H1 (cell line): ENCODE measurements at regions not wholly inside any gene's neighbourhood (a gene's known extent, or its start where the extent isn't known, plus 50 kb on each side); places are given as distances from the start of the nearest gene placed in this dataset.

ENCODE experiments used
- CTCF ChIA-PET: fragments of 300-600 bp; sonication (Branson Sonifier 250); formaldehyde crosslinking; loops from one replicate; lab custom pipeline; 2021; ENCODE audit not compliant: partially characterized antibody; lab: Charles Lee
- POLR2A ChIA-PET: fragments of 300-600 bp; sonication (Branson Sonifier 250); formaldehyde crosslinking; loops from one replicate; lab custom pipeline; 2021; ENCODE audit warnings: inconsistent platforms; ENCODE audit not compliant: partially characterized antibody; lab: Charles Lee
- DNase-seq, 2 experiments: peaks; one replicate each; pipeline versions ENCODE4 v3.0.0 to v3.0.0-alpha.2; 2010 to 2022; ENCODE audit warnings: low spot score in 2 of 2, low read depth in 1 of 2, mixed read lengths in 1 of 2
- FAIRE-seq: peaks from 2 replicates; lab custom pipeline; 2011; peaks lifted over from hg19 to GRCh38; lab: Jason Lieb, UNC
- H2AFZ ChIP-seq: 2 replicates; pipeline ENCODE4 v1.8.1; 2012; ENCODE audit warnings: low read length, inconsistent platforms
- H2AK5ac ChIP-seq: 2 replicates; pipeline ENCODE4 v1.6.1; 2013; ENCODE audit warnings: low read depth, low read length
- H2BK120ac ChIP-seq: replicated peaks from 2 replicates; pipeline ENCODE3; 2013; ENCODE audit warnings: low read depth, low read length, inconsistent platforms
- H2BK12ac ChIP-seq: 2 replicates; pipeline ENCODE4 v1.6.1; 2013; ENCODE audit warnings: low read depth, low read length
- H2BK15ac ChIP-seq: 2 replicates; pipeline ENCODE4 v1.6.1; 2013; ENCODE audit warnings: low read length
- H2BK20ac ChIP-seq: 2 replicates; pipeline ENCODE4 v1.6.1; 2013; ENCODE audit warnings: low read length
- H2BK5ac ChIP-seq: 2 replicates; pipeline ENCODE4 v1.6.1; 2013; ENCODE audit warnings: low read depth, low read length
- H3K14ac ChIP-seq: 2 replicates; pipeline ENCODE4 v1.6.1; 2013; ENCODE audit warnings: inconsistent platforms; ENCODE audit not compliant: insufficient read length
- H3K18ac ChIP-seq: 2 replicates; pipeline ENCODE4 v1.6.1; 2013; ENCODE audit warnings: low read length; ENCODE audit errors: extremely low read depth
- H3K23ac ChIP-seq: 2 replicates; pipeline ENCODE4 v1.6.1; 2013; ENCODE audit warnings: inconsistent platforms; ENCODE audit not compliant: insufficient read length
- H3K23me2 ChIP-seq: 2 replicates; pipeline ENCODE4 v1.6.1; 2013; ENCODE audit warnings: low read depth, low read length
- H3K27ac ChIP-seq: 2 replicates; pipeline ENCODE4 v1.6.1; 2011; ENCODE audit warnings: low read depth, low read length, inconsistent platforms
- H3K27me3 ChIP-seq, 4 experiments: replicated peaks in 1 of 4; 1 replicate in 1 of 4; 2 replicates in 3 of 4; pipeline versions ENCODE4 v1.6.1 to v1.8.1; 2011 to 2013; ENCODE audit warnings: low read length in 3 of 4, mild to moderate bottlenecking in 3 of 4, inconsistent platforms in 2 of 4, mixed read lengths in 2 of 4, moderate library complexity in 1 of 4; ENCODE audit not compliant: control insufficient read depth in 3 of 4, insufficient read depth in 3 of 4; ENCODE audit errors: extremely low read depth in 1 of 4
- H3K36me3 ChIP-seq, 4 experiments: 2 replicates each; pipeline versions ENCODE4 v1.6.1 to v1.8.1; 2011 to 2013; ENCODE audit warnings: mild to moderate bottlenecking in 4 of 4, low read length in 3 of 4, moderate library complexity in 2 of 4, control low read depth in 1 of 4, inconsistent platforms in 1 of 4; ENCODE audit not compliant: insufficient read depth in 4 of 4, control insufficient read depth in 2 of 4
- H3K4ac ChIP-seq: replicated peaks from 2 replicates; pipeline ENCODE3; 2013; ENCODE audit warnings: low read length, low read depth, mixed read lengths, inconsistent platforms; ENCODE audit not compliant: insufficient read length
- H3K4me1 ChIP-seq, 4 experiments: replicated peaks in 1 of 4; 1 replicate in 1 of 4; 2 replicates in 3 of 4; pipeline versions ENCODE4 v1.6.1 to v1.8.1; 2011 to 2013; ENCODE audit warnings: low read length in 3 of 4, inconsistent platforms in 2 of 4, mixed read lengths in 1 of 4; ENCODE audit not compliant: insufficient read depth in 4 of 4, control insufficient read depth in 3 of 4
- H3K4me2 ChIP-seq, 2 experiments: 2 replicates each; pipeline versions ENCODE4 v1.6.1 to v1.8.1; 2011 to 2013; ENCODE audit warnings: low read depth in 2 of 2, low read length in 2 of 2, control low read depth in 1 of 2, inconsistent platforms in 1 of 2, mild to moderate bottlenecking in 1 of 2; ENCODE audit not compliant: insufficient read depth in 1 of 2
- H3K4me3 ChIP-seq, 4 experiments: fragments of 200-600, 300-600 bp in 1 of 4; sonication (generic), shearing (Covaris generic), sonication (Bioruptor Twin) in 1 of 4; 2 replicates each; pipeline versions ENCODE4 v1.5.1 to v1.8.1; 2011 to 2016; ENCODE audit warnings: low read length in 4 of 4, low read depth in 3 of 4, control low read depth in 2 of 4, inconsistent platforms in 2 of 4, mild to moderate bottlenecking in 2 of 4, mixed read lengths in 1 of 4, moderate library complexity in 1 of 4; ENCODE audit not compliant: insufficient read depth in 2 of 4; ENCODE audit errors: extremely low read depth in 1 of 4
- H3K56ac ChIP-seq: replicated peaks from 2 replicates; pipeline ENCODE3; 2013; ENCODE audit warnings: low read depth, mild to moderate bottlenecking, mixed read lengths, low read length, inconsistent platforms; ENCODE audit not compliant: insufficient read length
- H3K79me1 ChIP-seq: 2 replicates; pipeline ENCODE4 v1.6.1; 2013; ENCODE audit warnings: low read depth, low read length, control low read depth
- H3K79me2 ChIP-seq, 2 experiments: 2 replicates each; pipeline versions ENCODE4 v1.6.1 to v1.8.1; 2012 to 2013; ENCODE audit warnings: low read length in 2 of 2, mild to moderate bottlenecking in 2 of 2, inconsistent platforms in 1 of 2; ENCODE audit not compliant: insufficient read depth in 2 of 2, control insufficient read depth in 1 of 2
- H3K9ac ChIP-seq, 4 experiments: replicated peaks in 1 of 4; 1 replicate in 1 of 4; 2 replicates in 3 of 4; pipeline versions ENCODE4 v1.6.1 to v1.8.1; 2011 to 2013; ENCODE audit warnings: low read depth in 3 of 4, low read length in 3 of 4, control low read depth in 2 of 4, mild to moderate bottlenecking in 2 of 4, moderate library complexity in 2 of 4, inconsistent platforms in 1 of 4; ENCODE audit errors: extremely low read depth in 1 of 4
- H3K9me3 ChIP-seq, 2 experiments: 2 replicates each; pipeline versions ENCODE4 v1.6.1 to v1.8.1; 2012 to 2013; ENCODE audit warnings: mild to moderate bottlenecking in 2 of 2, moderate library complexity in 2 of 2, control low read depth in 1 of 2, inconsistent platforms in 1 of 2, low read depth in 1 of 2, low read length in 1 of 2, mixed read lengths in 1 of 2; ENCODE audit not compliant: insufficient read depth in 2 of 2
- H4K20me1 ChIP-seq, 2 experiments: replicated peaks in 1 of 2; 2 replicates each; pipeline versions ENCODE3 to v1.8.1; 2011 to 2013; ENCODE audit warnings: inconsistent platforms in 2 of 2, low read length in 2 of 2, mild to moderate bottlenecking in 1 of 2; ENCODE audit not compliant: insufficient read depth in 2 of 2, control insufficient read depth in 1 of 2
- H4K5ac ChIP-seq: 2 replicates; pipeline ENCODE4 v1.6.1; 2013; ENCODE audit warnings: low read length, low read depth, mixed read lengths, inconsistent platforms; ENCODE audit not compliant: insufficient read length
- H4K8ac ChIP-seq: 2 replicates; pipeline ENCODE4 v1.8.0; 2013; ENCODE audit warnings: mild to moderate bottlenecking, moderate library complexity, low read length, inconsistent platforms; ENCODE audit not compliant: insufficient read depth; ENCODE audit errors: extremely low read depth
- H4K91ac ChIP-seq: replicated peaks from 2 replicates; pipeline ENCODE3; 2013; ENCODE audit warnings: low read length, mixed read lengths, inconsistent platforms; ENCODE audit not compliant: insufficient read length
- JUND ChIP-seq: IDR thresholded peaks from 2 replicates; pipeline ENCODE4 v1.6.1; 2011; ENCODE audit warnings: mild to moderate bottlenecking, improper control_type of control experiment, low read length
- NRF1 ChIP-seq: IDR thresholded peaks from 2 replicates; pipeline ENCODE4 v1.6.1; 2011; ENCODE audit warnings: mild to moderate bottlenecking, low read depth, low read length, improper control_type of control experiment
- RNF2 ChIP-seq: fragments of 200-900, 300-1000 bp; sonication (generic); IDR thresholded peaks from 2 replicates; pipeline ENCODE4 v1.7.1; 2016; ENCODE audit warnings: borderline replicate concordance, low read depth, mild to moderate bottlenecking, antibody characterized with exemption, low read length; ENCODE audit not compliant: poor library complexity, severe bottlenecking; ENCODE audit errors: missing control alignments
- SIRT6 ChIP-seq: IDR thresholded peaks from one replicate; pipeline ENCODE4 v1.7.1; 2012; ENCODE audit warnings: low read length, inconsistent platforms
- TAF7 ChIP-seq: optimal IDR thresholded peaks from 2 replicates; pipeline ENCODE3; 2011; ENCODE audit warnings: low read depth, mild to moderate bottlenecking, inconsistent platforms, low read length, moderate library complexity, borderline replicate concordance
- WGBS, 2 experiments: shearing (Covaris generic) in 1 of 2; methylation state at CpG; one replicate each; pipeline versions ENCODE4 v1.1.6 to v1.1.7; 2013 to 2015; ENCODE audit warnings: low lambda C conversion rate in 2 of 2, mixed read lengths in 2 of 2, inconsistent platforms in 1 of 2, low coverage in 1 of 2, missing lambda C conversion rate in 1 of 2; ENCODE audit not compliant: insufficient replicate concordance in 2 of 2, insufficient coverage in 1 of 2, insufficient read length in 1 of 2; ENCODE audit errors: extremely low coverage in 1 of 2, missing lambda C conversion rate in 1 of 2; 5-methylcytosine and 5-hydroxymethylcytosine counted together
- TF ChIP-seq, protein P1 (sequence below), 3 experiments: IDR thresholded peaks; 1 replicate in 2 of 3; 2 replicates in 1 of 3; pipeline versions ENCODE4 v1.5.1 to v1.6.1; 2011; ENCODE audit warnings: low read length in 3 of 3, mild to moderate bottlenecking in 3 of 3, inconsistent platforms in 2 of 3, low read depth in 1 of 3, moderate library complexity in 1 of 3; ENCODE audit not compliant: insufficient read depth in 1 of 3; ENCODE audit errors: control extremely low read depth in 1 of 3
- TF ChIP-seq, protein P2 (sequence below): IDR thresholded peaks from 2 replicates; pipeline ENCODE4 v1.6.1; 2012; ENCODE audit warnings: inconsistent platforms

DNA sequence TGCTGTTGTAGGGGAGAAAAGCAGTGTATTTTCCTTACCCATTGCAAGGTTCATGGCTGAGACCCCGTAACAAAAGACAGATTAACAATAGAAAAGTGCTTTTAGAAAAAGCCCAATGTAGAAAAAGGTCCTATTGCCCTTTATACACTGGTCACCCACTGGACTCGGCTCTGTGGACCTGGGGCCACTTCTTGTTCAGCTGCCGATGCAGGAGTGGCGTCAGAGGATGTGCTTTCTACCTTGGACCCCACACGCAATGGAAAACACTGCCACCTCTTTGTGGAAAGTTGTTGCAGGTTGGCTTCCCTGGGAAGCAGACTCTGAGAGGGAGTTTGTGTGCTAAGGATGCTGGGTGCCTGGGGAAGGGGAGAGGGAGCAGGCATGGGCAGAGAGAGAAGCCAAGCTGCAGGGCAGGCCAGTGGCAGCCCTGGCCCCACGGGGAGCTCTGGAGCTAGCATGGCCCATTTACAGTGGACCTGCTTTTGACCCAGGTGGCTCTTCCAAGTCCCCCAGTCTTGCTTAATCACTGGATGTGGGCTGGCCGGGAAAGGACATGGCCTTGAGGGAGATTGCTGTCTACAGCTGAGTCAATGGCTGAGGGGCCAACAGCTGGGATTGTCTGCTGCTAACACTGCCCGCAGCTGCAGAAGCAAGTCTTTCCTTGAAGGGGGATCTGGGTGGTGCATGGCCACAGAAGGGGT, 142.9 kb downstream of the CDC5L start:
- Histone ChIP-seq H3K36me3 (no peaks in the 10 kb centered on the region; a peak in 1 of 8 replicates), H3K4me2 (no peak overlapping the region), H3K23ac (no peak overlapping the region), H2BK120ac (no peak overlapping the region), H3K27ac (no peak overlapping the region), H3K23me2 (no peaks in the 10 kb centered on the region), H2BK15ac (no peak overlapping the region), H2AK5ac (no peak overlapping the region), H2BK20ac (0 out of 2 replicates have a peak overlapping the region, but pooled peaks have one; percentile 76), H3K4ac (no peak overlapping the region), H3K4me1 (peaks cover 0 to 3% (median 0%) of the 10 kb centered on the region in 4 experiments; a peak in 2 of 7 replicates), H4K20me1 (no peaks in the 10 kb centered on the region), H2BK12ac (0 out of 2 replicates have a peak overlapping the region, but pooled peaks have one; percentile 65), H3K4me3 (no peak overlapping the region), H3K27me3 (no peaks in the 10 kb centered on the region; a peak in 1 of 7 replicates), H3K9me3 (no peaks in the 10 kb centered on the region), H4K8ac (no peak overlapping the region), H3K56ac (no peak overlapping the region), H3K9ac (no peak overlapping the region), H3K14ac (no peak overlapping the region), H2BK5ac (no peak overlapping the region; the same call in 1 of the 2 replicates), H2AFZ (no peak overlapping the region; the same call in 1 of the 2 replicates), H4K91ac (no peak overlapping the region), H3K79me2 (no peaks in the 10 kb centered on the region), H3K79me1 (no peaks in the 10 kb centered on the region), H4K5ac (no peak overlapping the region), H3K18ac (no peak overlapping the region; the same call in 1 of the 2 replicates)
- ChIA-PET POLR2A (interaction anchor here (1.1 to 1.3 kb wide), 2 partner anchors 11 to 281 kb away, joined by 3 read pairs; no protein-coding TSS in a partner anchor), CTCF (interaction anchor here (1.1 to 1.2 kb wide), 2 partner anchors 27 to 55 kb away, joined by 3 to 9 read pairs; no protein-coding TSS in a partner anchor)
- DNase-seq (peak in 1 of 2 experiments; percentile 36), FAIRE-seq (no peak)
- WGBS, 2 experiments = 89% methylated on average over 8 of the region's 8 CpGs; no CpG with 5 or more reads in 1 of the 2 experiments
- TF ChIP-seq RNF2 (no peak), SIRT6 (no peak), JUND (no peak), NRF1 (no peak), TAF7 (no peak)
- TF ChIP-seq, protein P1, sequence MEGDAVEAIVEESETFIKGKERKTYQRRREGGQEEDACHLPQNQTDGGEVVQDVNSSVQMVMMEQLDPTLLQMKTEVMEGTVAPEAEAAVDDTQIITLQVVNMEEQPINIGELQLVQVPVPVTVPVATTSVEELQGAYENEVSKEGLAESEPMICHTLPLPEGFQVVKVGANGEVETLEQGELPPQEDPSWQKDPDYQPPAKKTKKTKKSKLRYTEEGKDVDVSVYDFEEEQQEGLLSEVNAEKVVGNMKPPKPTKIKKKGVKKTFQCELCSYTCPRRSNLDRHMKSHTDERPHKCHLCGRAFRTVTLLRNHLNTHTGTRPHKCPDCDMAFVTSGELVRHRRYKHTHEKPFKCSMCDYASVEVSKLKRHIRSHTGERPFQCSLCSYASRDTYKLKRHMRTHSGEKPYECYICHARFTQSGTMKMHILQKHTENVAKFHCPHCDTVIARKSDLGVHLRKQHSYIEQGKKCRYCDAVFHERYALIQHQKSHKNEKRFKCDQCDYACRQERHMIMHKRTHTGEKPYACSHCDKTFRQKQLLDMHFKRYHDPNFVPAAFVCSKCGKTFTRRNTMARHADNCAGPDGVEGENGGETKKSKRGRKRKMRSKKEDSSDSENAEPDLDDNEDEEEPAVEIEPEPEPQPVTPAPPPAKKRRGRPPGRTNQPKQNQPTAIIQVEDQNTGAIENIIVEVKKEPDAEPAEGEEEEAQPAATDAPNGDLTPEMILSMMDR (IDR thresholded peaks at IDR 0.05; ENCODE audit: control extremely low read depth in 1 of 3, insufficient read depth in 1 of 3, low read depth in 1 of 3, low read length in 3 of 3) = no peak
- TF ChIP-seq, protein P2, sequence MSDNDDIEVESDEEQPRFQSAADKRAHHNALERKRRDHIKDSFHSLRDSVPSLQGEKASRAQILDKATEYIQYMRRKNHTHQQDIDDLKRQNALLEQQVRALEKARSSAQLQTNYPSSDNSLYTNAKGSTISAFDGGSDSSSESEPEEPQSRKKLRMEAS = no peak
